ENCODE measurements at regions not wholly inside any gene's neighbourhood (a gene's known extent, or its start where the extent isn't known, plus 50 kb on each side); places are given as distances from the start of the nearest gene placed in this dataset.
"Not testable (repeated sequence)": the region's sequence is repeated elsewhere in the genome, so short reads cannot be mapped to it uniquely, and the experiment has no call there.

DNA sequence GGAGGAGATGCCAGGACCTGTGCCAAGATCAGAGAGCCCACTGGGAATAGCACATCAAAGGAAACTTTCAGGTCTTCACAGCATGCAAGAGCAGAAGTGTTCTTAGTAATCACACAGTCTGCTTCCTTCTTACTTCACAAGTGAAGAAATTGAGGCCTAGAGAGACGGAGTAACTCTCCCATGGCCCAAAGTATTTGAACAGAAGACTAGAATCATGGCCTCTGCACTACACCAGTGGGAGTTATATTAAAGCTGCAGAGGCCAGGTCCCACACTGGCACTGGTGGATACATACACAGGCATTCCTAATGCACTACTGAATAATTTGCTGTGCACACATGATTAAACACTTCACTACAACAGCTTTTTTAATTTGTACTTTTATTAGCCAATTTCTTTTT is 107.6 kb upstream of the RMP24 start:
- Histone ChIP-seq H3K9me3 (no peaks in the 10 kb centered on the region), H3K4me3 (no peak overlapping the region), H3K36me3 (replicated peaks) (no peaks in the 10 kb centered on the region), H3K4me1 (no peaks in the 10 kb centered on the region), H3K27me3 (ENCODE audit: low read depth) (peaks cover under 1% of the 10 kb centered on the region)
- no peak for DNase-seq (ENCODE audit: low spot score in 2 of 2)
- in situ Hi-C loops (cut with MboI; ENCODE audit: low sequenced_read_pairs): no loop called here

DNA sequence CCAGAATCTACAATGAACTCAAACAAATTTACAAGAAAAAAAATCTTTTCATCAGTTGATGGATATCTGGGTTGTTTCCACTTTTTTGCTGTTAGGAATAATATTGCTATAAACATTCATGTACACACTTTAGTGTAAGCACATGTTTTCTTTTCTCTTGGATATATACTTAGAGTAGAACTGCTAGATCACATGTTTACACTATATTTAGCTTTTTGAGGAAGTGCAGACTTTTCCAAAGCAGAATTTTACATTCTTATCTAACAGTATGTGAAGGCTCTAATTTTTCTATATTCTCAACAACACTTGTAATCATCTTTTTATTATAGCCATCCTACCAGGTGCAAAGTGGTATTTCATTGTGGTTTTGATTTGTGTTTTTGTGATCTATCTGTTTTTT is 103.6 kb upstream of the RMP24 start:
- Histone ChIP-seq H3K36me3 (replicated peaks) (no peaks in the 10 kb centered on the region), H3K4me3 (no peak overlapping the region), H3K9me3 (no peaks in the 10 kb centered on the region), H3K27me3 (ENCODE audit: low read depth) (peaks cover 4% of the 10 kb centered on the region), H3K4me1 (no peaks in the 10 kb centered on the region; the same call in 1 of the 2 replicates)
- in situ Hi-C loops (cut with MboI; ENCODE audit: low sequenced_read_pairs): no loop called here
- no peak for DNase-seq (ENCODE audit: low spot score in 2 of 2)

- Histone ChIP-seq H3K4me3 (no peak overlapping the region), H3K4me1 (no peaks in the 10 kb centered on the region; the same call in 1 of the 2 replicates), H3K36me3 (replicated peaks) (no peaks in the 10 kb centered on the region), H3K27me3 (ENCODE audit: low read depth) (peaks cover 4% of the 10 kb centered on the region), H3K9me3 (no peaks in the 10 kb centered on the region)
- in situ Hi-C loops (cut with MboI; ENCODE audit: low sequenced_read_pairs): no loop called here
- no peak for DNase-seq (ENCODE audit: low spot score in 2 of 2)
Observed at GRCh38 chr18:35871337-35871736, 101.1 kb upstream of the RMP24 start.

GRCh38 chr18:35875566-35875965 is 96.9 kb upstream of the RMP24 start:
- no peaks in the 10 kb centered on the region for H3K9me3 ChIP-seq
- no peak overlapping the region for H3K4me3 ChIP-seq
- H3K4me1 ChIP-seq: no peaks in the 10 kb centered on the region
- H3K36me3 ChIP-seq (replicated peaks): no peaks in the 10 kb centered on the region
- H3K27me3 ChIP-seq (ENCODE audit: low read depth): no peaks in the 10 kb centered on the region; the same call in 1 of the 2 replicates
- in situ Hi-C loops (cut with MboI; ENCODE audit: low sequenced_read_pairs): no loop called here
- DNase-seq (ENCODE audit: low spot score in 2 of 2): no peak

DNA sequence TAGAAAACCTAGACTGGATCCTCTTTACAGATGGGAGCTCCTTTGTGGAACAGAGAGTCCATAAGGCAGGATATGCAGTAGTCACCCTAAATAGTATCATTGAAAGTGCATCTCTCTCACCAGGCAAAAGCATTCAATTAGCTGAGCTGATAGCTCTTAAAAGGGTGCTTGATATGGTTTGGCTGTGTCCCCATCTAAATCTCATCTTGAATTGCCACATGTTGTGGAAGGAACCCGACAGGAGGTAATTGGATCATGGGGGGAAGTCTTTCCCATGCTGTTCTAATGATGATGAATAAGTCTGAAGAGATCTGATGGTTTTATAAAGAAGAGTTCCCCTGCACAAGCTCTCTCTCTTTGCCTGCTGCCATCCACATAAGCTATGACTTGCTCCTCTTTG is 96.2 kb upstream of the RMP24 start:
- Histone ChIP-seq H3K27me3 (ENCODE audit: low read depth) (no peaks in the 10 kb centered on the region), H3K4me3 (no peak overlapping the region), H3K9me3 (no peaks in the 10 kb centered on the region), H3K36me3 (replicated peaks) (no peaks in the 10 kb centered on the region), H3K4me1 (no peaks in the 10 kb centered on the region)
- DNase-seq (ENCODE audit: low spot score in 2 of 2): no peak
- in situ Hi-C loops (cut with MboI; ENCODE audit: low sequenced_read_pairs): no loop called here

DNA sequence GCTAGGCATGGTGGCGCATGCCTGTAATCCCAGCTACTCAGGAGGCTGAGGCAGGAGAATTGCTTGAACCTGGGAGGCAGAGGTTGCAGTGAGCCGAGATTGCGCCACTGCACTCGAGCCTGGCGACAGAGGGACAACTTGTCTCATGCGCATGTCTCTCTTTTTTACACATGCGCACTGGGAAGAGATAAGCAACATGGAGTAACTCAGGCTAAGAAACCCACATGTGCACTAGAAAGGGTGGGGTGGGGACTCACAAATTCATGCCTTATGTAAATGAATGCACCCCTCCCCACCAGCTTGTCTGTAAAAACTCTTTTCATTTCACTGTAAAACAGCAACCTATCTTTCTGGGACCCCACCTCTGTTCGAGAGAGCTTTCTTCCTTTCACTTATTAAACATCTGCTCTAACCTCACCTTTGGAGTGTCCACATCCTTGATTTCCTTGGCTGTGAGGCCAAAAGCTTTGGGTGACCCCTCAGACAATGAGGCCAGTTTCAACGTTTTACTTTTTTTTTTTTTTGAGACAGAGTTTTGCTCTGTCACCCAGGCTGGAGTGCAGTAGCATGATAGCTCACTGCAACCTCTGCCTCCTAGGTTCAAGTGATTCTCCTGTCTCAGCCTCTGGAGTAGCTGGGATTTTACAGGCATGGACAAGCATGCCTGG is 91.6 kb upstream of the RMP24 start:
- Histone ChIP-seq H3K4me3 (no peak overlapping the region), H3K4me1 (no peaks in the 10 kb centered on the region), H3K9me3 (no peaks in the 10 kb centered on the region), H3K27me3 (ENCODE audit: low read depth) (no peaks in the 10 kb centered on the region), H3K36me3 (replicated peaks) (no peaks in the 10 kb centered on the region)
- in situ Hi-C loops (cut with MboI; ENCODE audit: low sequenced_read_pairs): no loop called here
- DNase-seq (ENCODE audit: low spot score in 2 of 2): no peak

DNA sequence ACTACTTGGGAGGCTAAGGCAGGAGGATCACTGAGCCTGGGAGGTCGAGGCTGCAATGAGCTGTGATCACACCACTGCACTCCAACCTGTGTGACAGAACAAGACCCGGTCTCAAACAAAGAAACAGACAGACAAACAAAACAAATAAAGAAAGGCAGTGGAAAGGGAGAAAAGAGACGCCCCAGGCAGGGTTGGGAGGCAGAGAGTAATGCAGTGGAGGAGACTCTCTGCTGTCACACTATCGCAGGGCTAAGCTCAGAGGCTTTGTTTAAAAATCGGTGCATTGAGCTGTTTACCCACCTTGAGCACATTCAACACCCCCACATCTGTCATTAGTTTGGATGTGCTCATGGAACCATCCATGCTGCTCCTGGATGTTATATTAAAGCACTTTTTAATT is 84.2 kb upstream of the RMP24 start:
- in situ Hi-C loops (cut with MboI; ENCODE audit: low sequenced_read_pairs): no loop called here
- no peaks in the 10 kb centered on the region for H3K27me3 ChIP-seq (ENCODE audit: low read depth)
- H3K4me1 ChIP-seq: no peaks in the 10 kb centered on the region
- peaks cover 3% of the 10 kb centered on the region; the same call in 1 of the 2 replicates for H3K9me3 ChIP-seq
- DNase-seq (ENCODE audit: low spot score in 2 of 2): no peak
- no peak overlapping the region for H3K4me3 ChIP-seq
- H3K36me3 ChIP-seq (replicated peaks): no peaks in the 10 kb centered on the region

DNA sequence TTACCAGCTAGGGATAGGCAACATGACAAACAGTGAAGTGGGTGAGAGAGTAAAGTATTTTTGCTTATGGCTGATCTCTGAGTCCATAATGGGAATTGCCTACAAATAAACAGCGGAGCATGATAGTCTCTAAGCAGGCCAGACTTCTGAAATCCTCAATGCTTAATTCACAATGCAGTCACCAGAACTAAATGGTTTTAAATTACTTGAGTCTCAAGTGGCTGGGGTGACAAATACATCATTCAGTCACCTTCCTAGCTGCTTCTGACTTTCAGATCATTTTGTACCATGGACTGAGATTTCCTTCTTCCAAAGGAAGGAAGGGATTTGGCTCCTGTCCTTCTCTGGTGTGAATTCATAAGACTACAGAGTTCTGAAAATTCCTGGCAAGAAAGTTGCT is 82.8 kb upstream of the RMP24 start:
- no peaks in the 10 kb centered on the region for H3K36me3 ChIP-seq (replicated peaks)
- no peaks in the 10 kb centered on the region for H3K27me3 ChIP-seq (ENCODE audit: low read depth)
- H3K9me3 ChIP-seq: peaks cover 3% of the 10 kb centered on the region; the same call in 1 of the 2 replicates
- H3K4me3 ChIP-seq: no peak overlapping the region
- no peak for DNase-seq (ENCODE audit: low spot score in 2 of 2)
- in situ Hi-C loops (cut with MboI; ENCODE audit: low sequenced_read_pairs): no loop called here
- no peaks in the 10 kb centered on the region for H3K4me1 ChIP-seq

- Histone ChIP-seq H3K9me3 (peaks cover 3% of the 10 kb centered on the region; the same call in 1 of the 2 replicates), H3K27me3 (ENCODE audit: low read depth) (no peaks in the 10 kb centered on the region), H3K4me3 (no peak overlapping the region), H3K4me1 (no peaks in the 10 kb centered on the region), H3K36me3 (replicated peaks) (no peaks in the 10 kb centered on the region)
- in situ Hi-C loops (cut with MboI; ENCODE audit: low sequenced_read_pairs): no loop called here
- no peak for DNase-seq (ENCODE audit: low spot score in 2 of 2)
Observed at GRCh38 chr18:35890323-35890722, 82.2 kb upstream of the RMP24 start.

- H3K9me3 ChIP-seq: peaks cover 3% of the 10 kb centered on the region; the same call in 1 of the 2 replicates
- in situ Hi-C loops (cut with MboI; ENCODE audit: low sequenced_read_pairs): no loop called here
- no peak overlapping the region for H3K4me3 ChIP-seq
- no peaks in the 10 kb centered on the region for H3K27me3 ChIP-seq (ENCODE audit: low read depth)
- H3K36me3 ChIP-seq (replicated peaks): no peaks in the 10 kb centered on the region
- DNase-seq (ENCODE audit: low spot score in 2 of 2): no peak
- no peaks in the 10 kb centered on the region for H3K4me1 ChIP-seq
Observed at GRCh38 chr18:35892118-35892517, 80.4 kb upstream of the RMP24 start.

DNA sequence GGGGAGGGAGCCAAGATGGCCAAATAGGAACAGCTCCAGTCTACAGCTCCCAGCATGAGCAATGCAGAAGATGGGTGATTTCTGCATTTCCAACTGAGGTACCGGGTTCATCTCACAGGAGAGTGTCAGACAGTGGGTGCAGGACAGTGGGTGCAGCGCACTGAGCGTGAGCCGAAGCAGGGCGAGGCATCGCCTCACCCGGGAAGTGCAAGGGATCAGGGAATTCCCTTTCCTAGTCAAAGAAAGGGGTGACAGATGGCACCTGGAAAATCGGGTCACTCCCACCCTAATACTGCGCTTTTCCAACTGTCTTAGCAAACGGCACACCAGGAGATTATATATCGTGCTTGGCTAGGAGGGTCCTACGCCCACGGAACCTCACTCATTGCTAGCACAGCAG is 75.0 kb upstream of the RMP24 start:
- H3K9me3 ChIP-seq; DNase-seq (ENCODE audit: low spot score in 2 of 2); H3K36me3 ChIP-seq (replicated peaks); H3K4me1 ChIP-seq; in situ Hi-C loops (cut with MboI; ENCODE audit: low sequenced_read_pairs); H3K4me3 ChIP-seq; H3K27me3 ChIP-seq (ENCODE audit: low read depth): not testable (repeated sequence)

GRCh38 chr18:35904389-35905037 is 68.0 kb upstream of the RMP24 start:
- DNase-seq (ENCODE audit: low spot score in 2 of 2): no peak
- H3K27me3 ChIP-seq (ENCODE audit: low read depth): no peaks in the 10 kb centered on the region
- H3K9me3 ChIP-seq: no peaks in the 10 kb centered on the region
- no peaks in the 10 kb centered on the region for H3K4me1 ChIP-seq
- no peak overlapping the region for H3K4me3 ChIP-seq
- H3K36me3 ChIP-seq (replicated peaks): no peaks in the 10 kb centered on the region
- in situ Hi-C loops (cut with MboI; ENCODE audit: low sequenced_read_pairs): no loop called here

DNA sequence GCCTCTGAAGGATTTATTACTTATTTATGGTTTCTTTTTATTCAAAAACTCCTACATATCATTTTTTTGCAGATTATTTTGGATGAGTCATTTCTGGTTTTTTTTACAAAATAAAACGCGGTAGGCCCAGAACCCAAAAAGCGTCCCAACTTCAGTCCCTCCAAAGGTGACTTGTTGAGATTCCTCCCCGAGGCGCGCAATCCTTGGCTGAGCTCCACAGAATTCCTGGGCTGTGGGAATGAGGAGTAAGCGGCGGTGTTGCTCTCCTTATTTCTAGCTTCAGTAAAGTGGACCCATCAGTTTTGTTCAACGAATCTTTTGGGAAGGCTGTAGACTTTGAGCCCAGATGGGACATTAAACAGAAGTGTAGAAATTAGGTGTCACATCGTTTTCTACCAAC is 67.0 kb upstream of the RMP24 start:
- no peaks in the 10 kb centered on the region for H3K36me3 ChIP-seq (replicated peaks)
- DNase-seq (ENCODE audit: low spot score in 2 of 2): no peak
- in situ Hi-C loops (cut with MboI; ENCODE audit: low sequenced_read_pairs): no loop called here
- H3K27me3 ChIP-seq (ENCODE audit: low read depth): no peaks in the 10 kb centered on the region
- no peaks in the 10 kb centered on the region for H3K4me1 ChIP-seq
- H3K9me3 ChIP-seq: no peaks in the 10 kb centered on the region
- no peak overlapping the region for H3K4me3 ChIP-seq

DNA sequence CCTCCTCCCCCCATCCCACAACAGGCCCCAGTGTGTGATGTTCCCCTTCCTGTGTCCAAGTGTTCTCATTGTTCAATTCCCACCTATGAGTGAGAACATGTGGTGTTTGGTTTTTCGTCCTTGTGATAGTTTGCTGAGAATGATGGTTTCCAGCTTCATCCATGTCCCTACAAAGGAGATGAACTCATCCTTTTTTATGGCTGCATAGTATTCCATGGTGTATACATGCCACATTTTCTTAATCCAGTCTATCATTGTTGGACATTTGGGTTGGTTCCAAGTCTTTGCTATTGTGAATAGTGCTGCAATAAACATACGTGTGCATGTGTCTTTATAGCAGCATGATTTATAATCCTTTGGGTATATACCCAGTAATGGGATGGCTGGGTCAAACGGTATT is 66.2 kb upstream of the RMP24 start:
- H3K9me3 ChIP-seq; H3K4me3 ChIP-seq; H3K4me1 ChIP-seq; H3K36me3 ChIP-seq (replicated peaks); DNase-seq (ENCODE audit: low spot score in 2 of 2); in situ Hi-C loops (cut with MboI; ENCODE audit: low sequenced_read_pairs); H3K27me3 ChIP-seq (ENCODE audit: low read depth): not testable (repeated sequence)

All from HAP-1 (cell line).